NCI-H460 (cell line): ENCODE measurements at regions not wholly inside any gene's neighbourhood (a gene's known extent, or its start where the extent isn't known, plus 50 kb on each side); places are given as distances from the start of the nearest gene placed in this dataset.

Source experiments
- small RNA-seq, 2 experiments: library from RNA; depleted of rRNA; stranded (forward); fragments of <200 nt; gene quantifications; one replicate each; pipeline ENCODE3, GENCODE V24; 2014

Small RNA genes lying in the stretch of these regions (small RNA-seq; reads per million reads assigned to genes)
- 0 reads per million in 2 experiments for gene RF00045
